Endothelial cell of umbilical vein (primary cell): ENCODE measurements at regions not wholly inside any gene's neighbourhood (a gene's known extent, or its start where the extent isn't known, plus 50 kb on each side); places are given as distances from the start of the nearest gene placed in this dataset.
"Not testable (repeated sequence)": the region's sequence is repeated elsewhere in the genome, so short reads cannot be mapped to it uniquely, and the experiment has no call there.

ENCODE experiments used
- BruUV-seq: library from RNA; stranded (reverse); fragments of 400-500 nt; replicated peaks from 2 replicates; lab custom pipeline; 2021; lab: Mats Ljungman, UMichigan
- CTCF ChIA-PET: fragments of 300-600, 350-600 bp; sonication (Branson Sonifier 250); formaldehyde crosslinking; loops from one replicate; lab custom pipeline; 2021; ENCODE audit warnings: antibody characterized with exemption, inconsistent platforms; lab: Charles Lee
- POLR2A ChIA-PET: fragments of 300-600, 350-600 bp; sonication (Branson Sonifier 250); formaldehyde crosslinking; loops from one replicate; lab custom pipeline; 2021; ENCODE audit warnings: antibody characterized with exemption, inconsistent platforms; lab: Charles Lee
- DNase-seq: peaks from one replicate; pipeline ENCODE4 v3.0.0-alpha.2; 2011; ENCODE audit warnings: low read depth, low spot score
- FAIRE-seq: peaks from 2 replicates; lab custom pipeline; 2011; peaks lifted over from hg19 to GRCh38; lab: Jason Lieb, UNC
- H2AFZ ChIP-seq: 2 replicates; pipeline ENCODE4 v1.6.0; 2012; ENCODE audit warnings: low read depth, low read length, control low read depth, inconsistent platforms
- H3K27ac ChIP-seq: 2 replicates; pipeline ENCODE4 v1.5.1; 2011; ENCODE audit warnings: low read depth, mild to moderate bottlenecking, control low read depth, low read length, moderate library complexity; ENCODE audit not compliant: insufficient read depth
- H3K27me3 ChIP-seq, 2 experiments: 2 replicates each; pipeline versions ENCODE4 v1.6.0 to v1.6.1; 2011; ENCODE audit warnings: low read length in 2 of 2, mixed read lengths in 1 of 2; ENCODE audit not compliant: control insufficient read depth in 2 of 2, insufficient read depth in 2 of 2
- H3K36me3 ChIP-seq, 2 experiments: 2 replicates in 1 of 2; 3 replicates in 1 of 2; pipeline ENCODE4 v1.5.1; 2011; ENCODE audit warnings: low read length in 2 of 2, mild to moderate bottlenecking in 1 of 2, moderate library complexity in 1 of 2; ENCODE audit not compliant: control insufficient read depth in 2 of 2, insufficient read depth in 2 of 2; ENCODE audit errors: extremely low read depth in 1 of 2
- H3K4me1 ChIP-seq: 3 replicates; pipeline ENCODE4 v1.5.1; 2011; ENCODE audit warnings: mild to moderate bottlenecking, low read length; ENCODE audit not compliant: control insufficient read depth, insufficient read depth; ENCODE audit errors: extremely low read depth
- H3K4me2 ChIP-seq: 2 replicates; pipeline ENCODE4 v1.6.1; 2011; ENCODE audit warnings: low read length, control low read depth, mixed read lengths; ENCODE audit not compliant: insufficient read depth
- H3K4me3 ChIP-seq, 3 experiments: fragments of 200-600 bp in 1 of 3; sonication (generic), shearing (Covaris generic) in 1 of 3; replicated peaks in 1 of 3; 2 replicates each; pipeline ENCODE4 v1.5.1; 2011 to 2016; ENCODE audit warnings: control low read depth in 3 of 3, low read length in 3 of 3, mild to moderate bottlenecking in 2 of 3, inconsistent platforms in 1 of 3, low read depth in 1 of 3, moderate library complexity in 1 of 3; ENCODE audit not compliant: insufficient read depth in 1 of 3
- H3K79me2 ChIP-seq: 2 replicates; pipeline ENCODE4 v1.6.0; 2012; ENCODE audit warnings: low read length, inconsistent platforms; ENCODE audit not compliant: control insufficient read depth, insufficient read depth
- H3K9ac ChIP-seq: replicated peaks from 2 replicates; pipeline ENCODE3; 2011; ENCODE audit warnings: low read length, control low read depth; ENCODE audit not compliant: insufficient read depth; ENCODE audit errors: extremely low read depth
- H3K9me1 ChIP-seq: replicated peaks from 3 replicates; pipeline ENCODE4 v1.6.0; 2011; ENCODE audit warnings: mild to moderate bottlenecking, low read length; ENCODE audit not compliant: control insufficient read depth, insufficient read depth; ENCODE audit errors: extremely low read depth
- H3K9me3 ChIP-seq: replicated peaks from 2 replicates; pipeline ENCODE4 v1.5.1; 2012; ENCODE audit warnings: low read length, inconsistent platforms; ENCODE audit not compliant: control insufficient read depth, insufficient read depth
- H4K20me1 ChIP-seq: replicated peaks from 2 replicates; pipeline ENCODE3; 2011; ENCODE audit warnings: mild to moderate bottlenecking, low read length; ENCODE audit not compliant: control insufficient read depth, insufficient read depth; ENCODE audit errors: extremely low read depth
- EZH2 ChIP-seq: IDR thresholded peaks from 2 replicates; pipeline ENCODE4 v1.6.1; 2012; ENCODE audit warnings: borderline replicate concordance, low read depth, mild to moderate bottlenecking, moderate library complexity, low read length, inconsistent platforms; ENCODE audit not compliant: severe bottlenecking
- FOS ChIP-seq: IDR thresholded peaks from 2 replicates; pipeline ENCODE4 v1.6.1; 2011; ENCODE audit warnings: mild to moderate bottlenecking, low read length, moderate library complexity, borderline replicate concordance; ENCODE audit not compliant: insufficient read depth
- GATA2 ChIP-seq: IDR thresholded peaks from 2 replicates; pipeline ENCODE4 v1.7.0; 2011; ENCODE audit warnings: low read depth, mild to moderate bottlenecking, moderate library complexity, mixed read lengths, low read length; ENCODE audit not compliant: insufficient read length, insufficient read depth
- JUN ChIP-seq: IDR thresholded peaks from 2 replicates; pipeline ENCODE4 v1.6.1; 2011; ENCODE audit warnings: borderline replicate concordance, low read depth; ENCODE audit not compliant: insufficient read length, insufficient read depth
- MYC ChIP-seq: IDR thresholded peaks from one replicate; pipeline ENCODE4 v1.6.1; 2011; ENCODE audit warnings: mild to moderate bottlenecking, low read depth, low read length
- POLR2A ChIP-seq: IDR thresholded peaks from 2 replicates; pipeline ENCODE4 v1.6.1; 2012; ENCODE audit warnings: low read depth, mild to moderate bottlenecking, control low read depth, low read length
- POLR2AphosphoS5 ChIP-seq: IDR thresholded peaks from 2 replicates; pipeline ENCODE4 v1.6.1; 2012; ENCODE audit warnings: low read depth, mild to moderate bottlenecking, control low read depth, low read length, moderate library complexity; ENCODE audit not compliant: insufficient read depth
- dilution Hi-C: fragments of 300-500 bp; cut with MboI; formaldehyde crosslinking; loops from one replicate; pipeline ENCODE4 v1.15.0; 2019; ENCODE audit warnings: low sequenced_read_pairs; ENCODE audit not compliant: extremely low pct_ligation_motif_present
- intact Hi-C: fragments of 100-400 bp; cut with micrococcal nuclease; formaldehyde crosslinking; loops from one replicate; pipeline ENCODE4 v1.10.0; 2022
- TF ChIP-seq, protein P1 (sequence below), 2 donors: IDR thresholded peaks; 1 replicate in 1 of 2; 2 replicates in 1 of 2; pipeline ENCODE4 v1.5.1; 2011; ENCODE audit warnings: low read length in 2 of 2, mild to moderate bottlenecking in 2 of 2, moderate library complexity in 2 of 2, control low read depth in 1 of 2, inconsistent platforms in 1 of 2, low read depth in 1 of 2; ENCODE audit not compliant: insufficient read depth in 1 of 2; ENCODE audit errors: extremely low read depth in 1 of 2
- TF ChIP-seq, protein P2 (sequence below): IDR thresholded peaks from 2 replicates; pipeline ENCODE4 v1.6.1; 2011; ENCODE audit not compliant: insufficient read depth, insufficient read length

DNA sequence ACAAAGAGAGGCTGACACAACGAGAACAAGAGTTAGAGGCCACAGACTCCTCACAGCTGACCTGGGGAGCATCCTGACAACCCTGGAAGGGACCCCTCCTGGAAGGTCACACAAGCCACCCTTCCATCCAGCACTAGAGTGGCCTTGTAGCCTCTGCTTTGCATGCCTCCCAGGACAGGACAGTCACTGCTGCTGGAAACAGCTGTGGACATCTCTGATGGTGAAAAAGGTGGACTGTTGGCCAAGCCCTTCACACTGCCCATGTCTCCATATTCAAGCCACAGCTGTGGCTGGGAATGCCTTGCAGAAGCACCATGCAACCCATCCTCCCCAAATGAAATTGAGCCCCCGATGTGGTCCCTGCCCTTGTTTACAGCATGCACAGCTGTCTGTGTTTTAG lies 102.1 kb upstream of the SRSF6 start:
- no peak overlapping the region for H3K4me2 ChIP-seq
- H4K20me1 ChIP-seq: no peaks in the 10 kb centered on the region
- H3K79me2 ChIP-seq: no peaks in the 10 kb centered on the region
- no peak for TF ChIP-seq FOS
- no peak for TF ChIP-seq EZH2
- H3K9ac ChIP-seq: no peak overlapping the region
- no peak for DNase-seq
- H2AFZ ChIP-seq: no peak overlapping the region
- no TSS peak for BruUV-seq
- no peaks in the 10 kb centered on the region for H3K36me3 ChIP-seq
- intact Hi-C loops (no loop called here), dilution Hi-C loops (no loop called here)
- no peaks in the 10 kb centered on the region for H3K4me1 ChIP-seq
- H3K9me3 ChIP-seq: no peaks in the 10 kb centered on the region
- no peak for FAIRE-seq
- H3K9me1 ChIP-seq: no peaks in the 10 kb centered on the region
- H3K4me3 ChIP-seq: no peak overlapping the region
- H3K27ac ChIP-seq: no peak overlapping the region
- no peaks in the 10 kb centered on the region for H3K27me3 ChIP-seq
- ChIA-PET CTCF (no interaction called here), POLR2A (no interaction called here)

DNA sequence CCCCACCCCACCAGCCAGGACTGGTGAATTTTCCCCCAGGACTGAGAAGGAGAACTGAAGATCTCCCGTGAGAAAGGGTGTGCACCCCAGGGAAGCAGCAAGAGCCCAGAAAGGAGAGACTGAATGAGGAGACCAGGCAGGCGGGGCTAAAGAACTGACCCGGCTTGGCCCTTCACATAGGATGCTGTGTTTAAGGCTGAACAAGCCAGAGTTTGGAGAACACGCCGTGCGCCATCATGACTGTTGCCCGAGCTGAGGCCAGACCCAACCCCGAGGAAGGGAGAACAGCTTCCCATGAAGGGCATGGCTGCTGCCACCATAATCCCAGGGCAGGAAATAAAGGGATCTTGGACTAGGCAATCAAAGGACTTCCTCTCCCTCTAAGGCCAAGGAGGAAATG lies 104.7 kb upstream of the SRSF6 start:
- no peak overlapping the region for H2AFZ ChIP-seq
- DNase-seq: no peak
- H3K9me3 ChIP-seq: no peaks in the 10 kb centered on the region
- intact Hi-C loops: no loop called here
- H3K4me2 ChIP-seq: no peak overlapping the region
- no peaks in the 10 kb centered on the region for H3K27me3 ChIP-seq
- no peaks in the 10 kb centered on the region for H4K20me1 ChIP-seq
- no peaks in the 10 kb centered on the region for H3K36me3 ChIP-seq
- no peaks in the 10 kb centered on the region for H3K9me1 ChIP-seq
- ChIA-PET POLR2A (no interaction called here), CTCF (no interaction called here)
- dilution Hi-C loops: no loop called here
- no peak for TF ChIP-seq MYC
- TF ChIP-seq EZH2: no peak
- TF ChIP-seq POLR2A: no peak
- no peak for TF ChIP-seq GATA2
- TF ChIP-seq, protein P1, sequence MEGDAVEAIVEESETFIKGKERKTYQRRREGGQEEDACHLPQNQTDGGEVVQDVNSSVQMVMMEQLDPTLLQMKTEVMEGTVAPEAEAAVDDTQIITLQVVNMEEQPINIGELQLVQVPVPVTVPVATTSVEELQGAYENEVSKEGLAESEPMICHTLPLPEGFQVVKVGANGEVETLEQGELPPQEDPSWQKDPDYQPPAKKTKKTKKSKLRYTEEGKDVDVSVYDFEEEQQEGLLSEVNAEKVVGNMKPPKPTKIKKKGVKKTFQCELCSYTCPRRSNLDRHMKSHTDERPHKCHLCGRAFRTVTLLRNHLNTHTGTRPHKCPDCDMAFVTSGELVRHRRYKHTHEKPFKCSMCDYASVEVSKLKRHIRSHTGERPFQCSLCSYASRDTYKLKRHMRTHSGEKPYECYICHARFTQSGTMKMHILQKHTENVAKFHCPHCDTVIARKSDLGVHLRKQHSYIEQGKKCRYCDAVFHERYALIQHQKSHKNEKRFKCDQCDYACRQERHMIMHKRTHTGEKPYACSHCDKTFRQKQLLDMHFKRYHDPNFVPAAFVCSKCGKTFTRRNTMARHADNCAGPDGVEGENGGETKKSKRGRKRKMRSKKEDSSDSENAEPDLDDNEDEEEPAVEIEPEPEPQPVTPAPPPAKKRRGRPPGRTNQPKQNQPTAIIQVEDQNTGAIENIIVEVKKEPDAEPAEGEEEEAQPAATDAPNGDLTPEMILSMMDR (IDR thresholded peaks at IDR 0.05; ENCODE audit: extremely low read depth in 1 of 2, insufficient read depth in 1 of 2, low read depth in 1 of 2, low read length in 2 of 2): no peak
- TF ChIP-seq, protein P2, sequence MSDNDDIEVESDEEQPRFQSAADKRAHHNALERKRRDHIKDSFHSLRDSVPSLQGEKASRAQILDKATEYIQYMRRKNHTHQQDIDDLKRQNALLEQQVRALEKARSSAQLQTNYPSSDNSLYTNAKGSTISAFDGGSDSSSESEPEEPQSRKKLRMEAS: no peak
- TF ChIP-seq FOS: no peak
- no peak for TF ChIP-seq POLR2AphosphoS5
- no peak for TF ChIP-seq JUN
- FAIRE-seq: no peak
- H3K4me1 ChIP-seq: no peaks in the 10 kb centered on the region
- no peak overlapping the region for H3K9ac ChIP-seq
- BruUV-seq: no TSS peak
- H3K79me2 ChIP-seq: no peaks in the 10 kb centered on the region
- H3K27ac ChIP-seq: no peak overlapping the region
- no peak overlapping the region for H3K4me3 ChIP-seq

DNA sequence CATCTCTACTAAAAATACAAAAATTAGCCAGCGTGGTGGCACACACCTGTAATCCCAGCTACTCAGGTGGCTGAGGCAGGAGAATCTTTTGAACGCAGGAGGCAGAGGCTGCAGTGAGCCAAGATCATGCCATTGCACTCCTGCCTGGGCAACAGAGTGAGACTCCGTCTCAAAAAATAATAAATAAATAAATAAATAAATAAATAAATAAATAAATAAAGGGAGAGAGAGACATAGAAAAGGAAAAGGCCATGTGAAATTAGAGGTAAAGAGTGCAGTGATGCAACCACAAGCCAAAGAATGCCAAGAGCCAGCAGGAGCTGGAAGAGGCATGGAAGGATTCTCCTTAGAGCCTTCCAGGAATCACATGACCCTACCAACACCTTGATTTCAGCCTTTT lies 107.0 kb upstream of the SRSF6 start:
- intact Hi-C loops, DNase-seq, BruUV-seq, H4K20me1 ChIP-seq, H3K9me3 ChIP-seq, H3K79me2 ChIP-seq, H3K4me1 ChIP-seq, CTCF ChIA-PET, H2AFZ ChIP-seq, H3K9me1 ChIP-seq, H3K4me3 ChIP-seq, H3K36me3 ChIP-seq, H3K4me2 ChIP-seq, H3K27me3 ChIP-seq, POLR2A ChIA-PET, H3K9ac ChIP-seq, H3K27ac ChIP-seq, FAIRE-seq, dilution Hi-C loops: not testable (repeated sequence)
